ENCODE measurements at regions not wholly inside any gene's neighbourhood (a gene's known extent, or its start where the extent isn't known, plus 50 kb on each side); places are given as distances from the start of the nearest gene placed in this dataset.

DNA sequence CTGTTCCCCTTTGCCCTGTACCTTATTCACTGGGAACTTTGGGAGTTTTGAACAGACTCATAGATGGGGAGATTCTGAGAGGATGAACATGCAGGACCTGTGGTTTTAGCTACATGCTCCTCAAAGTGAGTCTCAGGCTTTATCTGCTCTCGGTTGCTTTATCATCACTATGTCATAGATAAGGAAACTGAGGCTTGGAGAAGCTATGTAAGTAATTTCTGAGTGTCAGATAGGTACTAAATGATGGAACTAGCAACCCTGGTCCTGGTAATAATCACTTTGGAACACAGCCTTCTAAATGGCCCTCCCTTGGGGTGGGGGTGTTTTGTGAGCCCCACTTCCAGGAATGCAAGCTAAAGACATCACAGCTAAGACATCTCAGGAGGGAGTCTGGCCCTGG, 186.2 kb upstream of the MEX3C start:
- CTCF ChIA-PET, result interaction anchor here (1.3 kb wide), 1 partner anchor 21 kb away, joined by 3 read pairs; no protein-coding TSS in a partner anchor

GRCh38 chr18:51385270-51385669, 187.8 kb upstream of the MEX3C start:
- Mint-ChIP-seq H3K4me1 (peaks cover 8% of the 10 kb centered on the region), H3K4me3 (no peak overlapping the region), H3K9me3 (peaks cover 6% of the 10 kb centered on the region; the same call in 1 of the 2 replicates), H3K27ac (no peak overlapping the region), H3K36me3 (peaks cover 9% of the 10 kb centered on the region; the same call in 1 of the 2 replicates), H3K27me3 (ENCODE audit: low read depth) (no peaks in the 10 kb centered on the region; the same call in none of the 2 replicates)
- TF ChIP-seq E2F4 (CRISPR knock-in tag; IDR thresholded peaks at IDR 0.05; ENCODE audit: borderline replicate concordance, low read depth) (no peak), ZNF671 (CRISPR knock-in tag; IDR thresholded peaks at IDR 0.05) (no peak), ZNF121 (CRISPR knock-in tag; IDR thresholded peaks at IDR 0.05) (no peak), CREB1 (CRISPR knock-in tag; IDR thresholded peaks at IDR 0.05) (no peak), AR (CRISPR knock-in tag; IDR thresholded peaks at IDR 0.05) (no peak), ATF6 (CRISPR knock-in tag; IDR thresholded peaks at IDR 0.05) (no peak)
- POLR2A ChIA-PET, result no interaction called here
- CTCF ChIA-PET, result interaction anchor here (0.6 kb wide), 1 partner anchor 22 kb away, joined by 3 read pairs; no protein-coding TSS in a partner anchor
- DNase-seq (ENCODE audit: low spot score), result no peak
- no peak for ATAC-seq

More for the DNA sequence above, 186.2 kb upstream of the MEX3C start:
- TF ChIP-seq ZNF396 (CRISPR knock-in tag; IDR thresholded peaks at IDR 0.05; ENCODE audit: borderline replicate concordance) (no peak), OVOL2 (CRISPR knock-in tag; IDR thresholded peaks at IDR 0.05; ENCODE audit: borderline replicate concordance) (no peak)
- DNase-seq (ENCODE audit: low spot score) (no peak), ATAC-seq (no peak)
- no peaks in the 10 kb centered on the region; the same call in none of the 2 replicates for H3K27me3 Mint-ChIP-seq (ENCODE audit: low read depth)
- H3K4me3 Mint-ChIP-seq, result no peak overlapping the region
- POLR2A ChIA-PET, result no interaction called here
- no peaks in the 10 kb centered on the region for H3K36me3 Mint-ChIP-seq
- H3K27ac Mint-ChIP-seq, result no peak overlapping the region
- no peaks in the 10 kb centered on the region for H3K9me3 Mint-ChIP-seq
- H3K4me1 Mint-ChIP-seq, result peaks cover 8% of the 10 kb centered on the region

GRCh38 chr18:51390702-51391101, 193.2 kb upstream of the MEX3C start:
- H3K9me3 Mint-ChIP-seq, result peaks cover 20% of the 10 kb centered on the region
- no peaks in the 10 kb centered on the region for H3K4me1 Mint-ChIP-seq
- ATAC-seq (no peak), DNase-seq (ENCODE audit: low spot score) (no peak)
- H3K27me3 Mint-ChIP-seq (ENCODE audit: low read depth), result no peaks in the 10 kb centered on the region
- no peak overlapping the region for H3K27ac Mint-ChIP-seq
- ChIA-PET CTCF (no interaction called here), POLR2A (no interaction called here)
- H3K4me3 Mint-ChIP-seq, result no peak overlapping the region
- TF ChIP-seq, protein P1, sequence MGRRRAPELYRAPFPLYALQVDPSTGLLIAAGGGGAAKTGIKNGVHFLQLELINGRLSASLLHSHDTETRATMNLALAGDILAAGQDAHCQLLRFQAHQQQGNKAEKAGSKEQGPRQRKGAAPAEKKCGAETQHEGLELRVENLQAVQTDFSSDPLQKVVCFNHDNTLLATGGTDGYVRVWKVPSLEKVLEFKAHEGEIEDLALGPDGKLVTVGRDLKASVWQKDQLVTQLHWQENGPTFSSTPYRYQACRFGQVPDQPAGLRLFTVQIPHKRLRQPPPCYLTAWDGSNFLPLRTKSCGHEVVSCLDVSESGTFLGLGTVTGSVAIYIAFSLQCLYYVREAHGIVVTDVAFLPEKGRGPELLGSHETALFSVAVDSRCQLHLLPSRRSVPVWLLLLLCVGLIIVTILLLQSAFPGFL (CRISPR knock-in tag; IDR thresholded peaks at IDR 0.05; ENCODE audit: borderline replicate concordance), result no peak
- no peak for TF ChIP-seq HMGA2 (CRISPR knock-in tag; IDR thresholded peaks at IDR 0.05)
- no peak for TF ChIP-seq USF2 (CRISPR knock-in tag; IDR thresholded peaks at IDR 0.05)
- TF ChIP-seq ZNF232 (CRISPR knock-in tag; IDR thresholded peaks at IDR 0.05), result no peak
- TF ChIP-seq ZBTB43 (CRISPR knock-in tag; IDR thresholded peaks at IDR 0.05), result no peak
- no peak for TF ChIP-seq AR (CRISPR knock-in tag; IDR thresholded peaks at IDR 0.05)
- TF ChIP-seq ESRRA (CRISPR knock-in tag; IDR thresholded peaks at IDR 0.05; ENCODE audit: borderline replicate concordance), result no peak
- TF ChIP-seq MAX (CRISPR knock-in tag; IDR thresholded peaks at IDR 0.05), result no peak
- TF ChIP-seq ZNF121 (CRISPR knock-in tag; IDR thresholded peaks at IDR 0.05), result no peak
- TF ChIP-seq E2F1 (CRISPR knock-in tag; IDR thresholded peaks at IDR 0.05), result no peak
- H3K36me3 Mint-ChIP-seq, result peaks cover 14% of the 10 kb centered on the region
